IPS DF 6.9 (cell line): ENCODE measurements at regions not wholly inside any gene's neighbourhood (a gene's known extent, or its start where the extent isn't known, plus 50 kb on each side); places are given as distances from the start of the nearest gene placed in this dataset.

Experiments
- DNase-seq: peaks from one replicate; pipeline ENCODE4 v3.0.0-alpha.2; 2013; ENCODE audit warnings: low read depth, low spot score
- H3K27ac ChIP-seq: one replicate; pipeline ENCODE4 v1.5.1; 2013; ENCODE audit warnings: low read length, control low read depth
- H3K27me3 ChIP-seq: 2 replicates; pipeline ENCODE4 v1.6.1; 2013; ENCODE audit warnings: mild to moderate bottlenecking, low read length; ENCODE audit not compliant: control insufficient read depth, insufficient read depth
- H3K36me3 ChIP-seq: 2 replicates; pipeline ENCODE4 v1.6.1; 2013; ENCODE audit warnings: low read length; ENCODE audit not compliant: control insufficient read depth, insufficient read depth
- H3K4me1 ChIP-seq: 2 replicates; pipeline ENCODE4 v1.6.1; 2013; ENCODE audit warnings: low read length; ENCODE audit not compliant: control insufficient read depth, insufficient read depth
- H3K4me3 ChIP-seq: 2 replicates; pipeline ENCODE4 v1.5.1; 2013; ENCODE audit warnings: mild to moderate bottlenecking, low read length
- H3K9me3 ChIP-seq: 2 replicates; pipeline ENCODE4 v1.6.1; 2013; ENCODE audit warnings: low read length, inconsistent platforms; ENCODE audit not compliant: control insufficient read depth, insufficient read depth
- WGBS: extraction: QIAGEN DNeasy Blood & Tissue Kit; methylation state at CpG from one replicate; pipeline ENCODE4 v1.1.7; 2013; ENCODE audit warnings: mixed read lengths, missing lambda C conversion rate; ENCODE audit not compliant: insufficient read length, insufficient coverage; 5-methylcytosine and 5-hydroxymethylcytosine counted together

DNA sequence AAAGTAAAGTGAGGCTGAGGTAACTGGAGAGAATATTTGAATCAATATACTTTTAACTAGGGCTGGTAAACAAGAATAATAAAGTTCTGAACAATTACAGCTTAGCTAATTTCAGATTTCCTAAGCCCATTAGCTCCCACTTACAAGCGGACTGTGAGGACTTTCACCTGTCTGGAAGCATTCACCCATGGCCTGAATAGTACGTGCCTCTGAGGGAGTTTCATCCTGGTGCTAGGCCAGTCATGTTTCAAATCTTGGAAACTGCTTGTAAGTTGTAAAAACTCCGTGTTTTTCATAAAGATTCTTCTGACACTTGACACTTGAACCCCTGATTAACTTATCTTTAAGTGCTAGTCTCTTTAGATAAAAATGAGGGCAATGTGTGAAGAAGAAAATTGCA lies 975.2 kb upstream of the GHITM start:
- Histone ChIP-seq H3K4me3 (no peak overlapping the region), H3K9me3 (no peaks in the 10 kb centered on the region), H3K27me3 (no peaks in the 10 kb centered on the region), H3K4me1 (no peaks in the 10 kb centered on the region), H3K36me3 (no peaks in the 10 kb centered on the region), H3K27ac (no peak overlapping the region)
- WGBS = no CpG with 5 or more reads among the region's 3 CpGs
- no peak for DNase-seq

- WGBS = no CpG with 5 or more reads among the region's 3 CpGs
- Histone ChIP-seq H3K27ac (no peak overlapping the region), H3K36me3 (no peaks in the 10 kb centered on the region), H3K4me1 (no peaks in the 10 kb centered on the region), H3K9me3 (no peaks in the 10 kb centered on the region), H3K27me3 (no peaks in the 10 kb centered on the region), H3K4me3 (no peak overlapping the region)
- no peak for DNase-seq
Observed at GRCh38 chr10:83165265-83165664, 974.0 kb upstream of the GHITM start.

- WGBS = no CpG with 5 or more reads among the region's 5 CpGs
- no peak overlapping the region for H3K27ac ChIP-seq
- H3K4me1 ChIP-seq = no peaks in the 10 kb centered on the region
- peak; percentile 39 for DNase-seq
- H3K9me3 ChIP-seq = no peaks in the 10 kb centered on the region
- H3K4me3 ChIP-seq = no peak overlapping the region
- no peaks in the 10 kb centered on the region for H3K36me3 ChIP-seq
- no peaks in the 10 kb centered on the region for H3K27me3 ChIP-seq
Observed at GRCh38 chr10:83166344-83166743, 973.0 kb upstream of the GHITM start.

DNA sequence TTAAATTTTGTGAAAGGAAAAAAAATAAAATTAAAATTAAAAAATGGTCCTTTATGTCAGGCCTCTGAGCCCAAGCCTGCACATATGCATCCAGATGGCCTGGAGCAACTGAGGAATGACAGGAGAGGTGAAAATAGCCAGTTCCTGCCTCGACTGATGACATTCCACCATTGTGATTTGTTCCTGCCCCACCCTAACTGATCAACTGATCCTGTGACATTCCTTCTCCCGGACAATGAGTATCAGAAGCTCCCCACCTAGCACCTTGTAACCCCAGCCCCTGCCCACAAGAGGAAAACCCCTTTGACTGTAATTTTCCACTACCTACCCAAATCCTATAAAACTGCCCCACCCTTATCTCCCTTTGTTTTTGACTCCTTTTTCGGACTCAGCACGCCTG lies 972.2 kb upstream of the GHITM start:
- Histone ChIP-seq H3K9me3 (no peaks in the 10 kb centered on the region), H3K27ac (no peak overlapping the region), H3K27me3 (no peaks in the 10 kb centered on the region), H3K4me1 (no peaks in the 10 kb centered on the region), H3K36me3 (no peaks in the 10 kb centered on the region), H3K4me3 (no peak overlapping the region)
- no CpG with 5 or more reads among the region's 4 CpGs for WGBS
- DNase-seq = no peak

- Histone ChIP-seq H3K36me3 (no peaks in the 10 kb centered on the region; the same call in 1 of the 2 replicates), H3K27me3 (no peaks in the 10 kb centered on the region), H3K27ac (no peak overlapping the region), H3K4me3 (no peak overlapping the region), H3K9me3 (no peaks in the 10 kb centered on the region), H3K4me1 (no peaks in the 10 kb centered on the region)
- no CpG with 5 or more reads among the region's 2 CpGs for WGBS
- DNase-seq = no peak
Observed at GRCh38 chr10:83176901-83177300, 962.4 kb upstream of the GHITM start.

GRCh38 chr10:83178526-83178925 lies 960.8 kb upstream of the GHITM start:
- no peak overlapping the region for H3K4me3 ChIP-seq
- H3K27ac ChIP-seq = no peak overlapping the region
- no peaks in the 10 kb centered on the region for H3K9me3 ChIP-seq
- no peaks in the 10 kb centered on the region; the same call in 1 of the 2 replicates for H3K36me3 ChIP-seq
- no peak for DNase-seq
- H3K4me1 ChIP-seq = no peaks in the 10 kb centered on the region
- H3K27me3 ChIP-seq = no peaks in the 10 kb centered on the region

GRCh38 chr10:83179371-83179770 lies 959.9 kb upstream of the GHITM start:
- no peaks in the 10 kb centered on the region for H3K4me1 ChIP-seq
- no CpG with 5 or more reads among the region's 4 CpGs for WGBS
- H3K27me3 ChIP-seq = no peaks in the 10 kb centered on the region
- no peak overlapping the region for H3K4me3 ChIP-seq
- H3K9me3 ChIP-seq = no peaks in the 10 kb centered on the region
- DNase-seq = no peak
- no peak overlapping the region for H3K27ac ChIP-seq
- H3K36me3 ChIP-seq = no peaks in the 10 kb centered on the region; the same call in 1 of the 2 replicates

DNA sequence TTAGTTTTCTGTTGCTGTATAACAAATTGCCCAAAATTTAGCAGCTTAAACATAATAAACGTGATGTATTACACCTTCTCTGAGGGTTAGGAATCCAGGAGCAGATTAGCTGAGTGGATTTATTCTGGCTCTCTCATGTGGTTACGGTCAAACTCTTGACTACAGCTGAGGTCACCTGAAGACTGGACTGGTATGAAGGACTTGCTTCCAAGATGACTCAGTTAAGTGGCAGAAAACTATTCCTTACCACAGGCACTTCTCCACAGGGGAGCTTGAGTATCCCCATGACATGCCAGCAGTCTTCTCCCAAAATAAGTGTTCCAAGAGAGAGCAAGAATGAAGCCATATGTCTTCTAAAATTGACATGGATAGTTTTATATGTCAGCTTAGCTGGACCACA lies 957.2 kb upstream of the GHITM start:
- Histone ChIP-seq H3K4me1 (no peaks in the 10 kb centered on the region), H3K4me3 (no peak overlapping the region), H3K9me3 (no peaks in the 10 kb centered on the region), H3K27ac (no peak overlapping the region), H3K27me3 (no peaks in the 10 kb centered on the region), H3K36me3 (no peaks in the 10 kb centered on the region)
- DNase-seq = no peak
- no CpG with 5 or more reads among the region's 2 CpGs for WGBS

DNA sequence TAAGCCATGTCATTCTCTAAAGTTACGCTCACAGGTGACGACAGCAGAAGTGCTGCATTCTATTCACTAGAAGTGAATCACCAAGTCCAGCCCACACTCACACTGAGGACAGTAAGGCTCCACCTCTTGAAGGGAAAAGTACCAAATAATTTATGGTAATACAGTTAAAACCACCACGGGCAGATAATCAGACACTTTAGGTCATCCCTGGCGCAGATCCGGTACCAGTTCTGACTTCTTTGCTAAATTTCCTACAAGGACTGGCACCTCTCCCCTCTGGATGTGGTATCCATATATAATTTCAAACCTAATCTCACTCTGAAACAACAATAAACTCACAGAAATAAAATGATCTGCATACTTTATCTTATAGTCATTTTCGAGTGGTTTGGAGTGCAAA lies 954.7 kb upstream of the GHITM start:
- H3K36me3 ChIP-seq = no peaks in the 10 kb centered on the region
- no peaks in the 10 kb centered on the region for H3K27me3 ChIP-seq
- H3K9me3 ChIP-seq = no peaks in the 10 kb centered on the region
- no peak overlapping the region for H3K27ac ChIP-seq
- no peak for DNase-seq
- WGBS = no CpG with 5 or more reads among the region's 6 CpGs
- H3K4me3 ChIP-seq = no peak overlapping the region
- no peaks in the 10 kb centered on the region for H3K4me1 ChIP-seq

GRCh38 chr10:83190614-83191013 lies 948.7 kb upstream of the GHITM start:
- no CpG with 5 or more reads among the region's 4 CpGs for WGBS

GRCh38 chr10:83193026-83193425 lies 946.3 kb upstream of the GHITM start:
- H3K27ac ChIP-seq = no peak overlapping the region
- H3K36me3 ChIP-seq = no peaks in the 10 kb centered on the region
- no CpG with 5 or more reads among the region's 4 CpGs for WGBS
- no peaks in the 10 kb centered on the region for H3K4me1 ChIP-seq
- H3K4me3 ChIP-seq = no peak overlapping the region
- DNase-seq = no peak
- no peaks in the 10 kb centered on the region for H3K27me3 ChIP-seq
- H3K9me3 ChIP-seq = no peaks in the 10 kb centered on the region

More at GRCh38 chr10:83190614-83191013, 948.7 kb upstream of the GHITM start:
- Histone ChIP-seq H3K4me3 (no peak overlapping the region), H3K4me1 (no peaks in the 10 kb centered on the region), H3K27me3 (no peaks in the 10 kb centered on the region), H3K9me3 (no peaks in the 10 kb centered on the region), H3K27ac (no peak overlapping the region), H3K36me3 (no peaks in the 10 kb centered on the region)
- no peak for DNase-seq
